ENCODE measurements at regions not wholly inside any gene's neighbourhood (a gene's known extent, or its start where the extent isn't known, plus 50 kb on each side); places are given as distances from the start of the nearest gene placed in this dataset.
"Not testable (repeated sequence)": the region's sequence is repeated elsewhere in the genome, so short reads cannot be mapped to it uniquely, and the experiment has no call there.

DNA sequence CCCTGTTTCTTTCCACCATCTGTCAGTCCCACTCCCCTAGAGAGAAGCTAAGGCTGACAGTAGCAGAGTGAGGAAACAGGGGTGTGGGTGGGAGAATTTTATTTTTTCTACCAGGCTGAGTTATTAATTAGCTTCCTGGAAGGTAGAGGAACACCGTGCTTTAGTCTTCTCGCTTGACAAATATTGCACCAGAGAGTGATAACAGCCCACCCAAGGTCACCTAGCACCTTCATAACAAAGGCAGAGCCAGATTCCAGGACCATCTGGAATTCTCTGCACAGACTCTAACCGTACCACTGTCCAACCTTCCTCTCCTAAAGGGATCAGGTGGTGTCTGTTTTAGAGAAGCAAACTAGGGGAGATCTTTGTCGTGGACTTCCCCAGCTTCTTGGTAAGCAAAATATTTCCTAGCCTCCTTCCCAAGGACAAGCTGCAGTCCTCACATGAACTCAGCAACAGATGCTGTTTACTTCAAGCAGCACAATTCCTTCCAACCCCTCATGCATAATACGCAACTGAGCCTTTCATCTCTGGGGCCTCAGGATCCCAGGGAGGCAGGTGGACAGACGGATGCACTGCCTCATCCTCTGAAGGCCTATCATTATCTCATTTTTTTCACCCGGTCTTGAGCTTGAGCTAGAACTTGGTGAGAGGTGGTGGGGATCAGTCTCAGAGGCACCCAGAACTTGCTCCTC, 308.7 kb upstream of the BRINP1 start:
- no peak for DNase-seq (ENCODE audit: low spot score)

DNA sequence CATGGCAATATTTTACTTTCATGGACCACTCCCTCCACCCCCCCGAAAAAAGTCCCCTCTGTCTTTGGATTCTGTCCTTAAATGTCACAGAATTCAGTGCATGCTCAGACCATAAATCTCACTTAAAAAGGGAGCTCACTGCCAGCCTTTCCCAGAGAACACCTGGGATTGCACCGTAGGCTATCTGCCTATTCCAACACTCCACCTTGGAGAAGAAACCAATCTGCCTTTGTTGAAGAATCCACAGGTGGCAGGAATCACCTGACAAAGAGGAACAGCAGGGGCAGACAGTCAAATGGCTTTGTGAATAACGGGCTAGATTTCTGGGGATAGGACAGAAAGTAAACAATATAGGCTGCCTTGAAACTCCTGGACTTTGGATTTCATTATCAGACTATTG, 306.7 kb upstream of the BRINP1 start:
- ATAC-seq, result no peak

More for the DNA sequence above, 308.7 kb upstream of the BRINP1 start:
- ATAC-seq, result no peak

DNA sequence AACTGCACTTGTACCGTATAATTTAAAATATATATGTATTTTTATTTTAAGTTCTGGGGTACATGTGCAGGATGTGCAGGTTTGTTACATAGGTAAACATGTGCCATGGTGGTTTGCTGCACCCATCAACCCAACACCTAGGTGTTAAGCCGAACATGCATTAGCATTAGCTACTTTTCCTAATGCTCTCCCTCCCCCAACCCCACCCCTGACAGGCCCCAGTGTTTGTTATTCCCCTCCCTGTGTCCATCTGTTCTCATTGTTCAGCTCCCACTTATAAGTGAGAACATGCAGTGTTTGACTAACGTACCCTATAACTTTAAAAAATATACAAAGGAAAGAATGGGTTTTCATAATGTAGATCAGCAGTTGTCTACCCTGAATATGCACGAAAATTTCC, 303.5 kb upstream of the BRINP1 start:
- ATAC-seq; DNase-seq (ENCODE audit: low spot score): not testable (repeated sequence)

More for the DNA sequence above, 306.7 kb upstream of the BRINP1 start:
- DNase-seq (ENCODE audit: low spot score), result no peak

- ATAC-seq (no peak), DNase-seq (ENCODE audit: low spot score) (no peak)
Measured at GRCh38 chr9:119667916-119668315, 298.7 kb upstream of the BRINP1 start.

DNA sequence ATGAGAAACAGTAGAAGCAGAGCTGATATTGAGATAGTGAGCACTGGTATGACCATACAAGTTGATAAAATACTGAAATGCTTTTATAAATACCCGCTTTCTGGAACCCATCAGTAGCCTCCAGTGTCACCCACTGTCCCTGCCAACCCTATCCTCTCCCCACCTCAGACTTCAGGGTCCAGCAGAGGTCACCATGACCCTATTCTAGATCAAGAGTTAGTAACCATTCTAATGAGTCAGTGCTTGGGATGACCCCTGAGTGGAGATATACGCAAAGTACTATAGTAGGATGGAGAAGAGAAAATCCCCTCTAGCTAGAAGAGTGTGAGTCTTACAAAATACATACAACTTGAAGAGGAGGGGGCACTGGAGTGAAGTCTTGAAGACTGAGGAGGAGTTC, 297.9 kb upstream of the BRINP1 start:
- ATAC-seq (no peak), DNase-seq (ENCODE audit: low spot score) (no peak)

DNA sequence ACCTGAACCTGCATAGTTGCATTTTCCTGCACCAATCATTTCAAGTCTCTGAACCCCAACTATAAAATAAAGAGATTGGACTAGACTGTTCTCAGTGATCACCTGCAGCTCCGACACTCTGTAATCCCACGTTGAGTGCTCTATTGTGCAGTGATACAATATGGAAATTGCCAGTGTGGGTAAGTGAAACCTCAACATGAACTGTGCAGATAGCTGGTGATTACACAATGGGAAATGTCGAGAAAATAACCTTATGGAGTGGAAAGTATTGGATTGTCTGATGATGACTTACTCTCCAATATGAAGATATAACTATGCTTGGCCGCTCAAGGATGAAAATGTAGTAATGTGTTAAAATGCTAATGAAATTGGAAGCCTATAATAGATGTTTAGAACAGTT, 293.1 kb upstream of the BRINP1 start:
- DNase-seq (ENCODE audit: low spot score), result no peak
- no peak for ATAC-seq

GRCh38 chr9:119652931-119653330, 283.7 kb upstream of the BRINP1 start:
- ATAC-seq (no peak), DNase-seq (ENCODE audit: low spot score) (no peak)

DNA sequence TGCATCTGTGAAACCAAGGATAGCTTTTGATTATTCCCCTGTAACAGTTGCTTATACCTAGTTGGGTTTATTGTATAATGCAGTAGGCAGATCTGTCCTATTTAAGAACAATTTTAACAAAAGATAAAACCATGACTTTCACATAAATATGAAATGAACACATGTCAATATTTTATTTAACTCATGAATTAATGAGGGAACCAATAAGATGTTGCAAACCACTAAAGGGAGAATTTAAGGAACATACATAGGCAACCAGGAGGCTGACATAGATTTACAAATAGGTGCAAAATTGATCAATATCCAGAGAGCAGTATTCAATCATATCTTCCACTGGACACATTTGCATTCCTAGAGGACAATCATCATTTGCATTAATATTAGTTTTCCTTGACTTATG, 280.0 kb upstream of the BRINP1 start:
- ATAC-seq, result no peak
- no peak for DNase-seq (ENCODE audit: low spot score)

DNA sequence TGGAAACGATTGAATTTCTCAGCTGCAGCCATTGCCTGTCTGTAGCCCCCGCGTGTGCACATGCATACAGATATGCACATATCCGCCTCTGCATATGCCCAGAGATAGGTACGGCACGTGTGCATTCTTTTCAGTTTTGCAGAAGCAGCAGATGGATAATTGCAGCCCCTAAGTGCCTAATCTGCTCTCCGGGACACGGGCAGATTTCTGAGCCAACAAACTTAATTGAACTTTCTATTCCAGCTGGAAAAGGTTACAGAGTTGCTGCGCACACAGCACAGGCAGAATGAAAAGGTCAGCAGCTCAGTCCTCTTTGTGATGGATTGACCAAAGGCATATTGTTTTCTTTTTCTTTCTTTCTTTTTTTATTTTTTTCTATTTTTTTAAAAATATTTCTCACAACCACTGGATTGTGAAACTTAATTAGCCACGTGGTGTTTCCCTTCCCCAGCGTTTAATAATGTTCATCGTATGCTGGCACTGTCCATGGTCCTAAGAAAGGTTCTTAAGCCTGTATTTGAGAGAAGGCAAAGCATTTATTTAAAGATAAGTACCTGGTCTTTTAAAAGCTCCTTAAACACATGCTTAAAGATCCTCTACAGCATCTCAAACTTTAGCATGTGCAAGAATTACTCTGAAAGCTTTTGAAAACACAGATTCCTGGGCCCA, 270.2 kb upstream of the BRINP1 start:
- no peak for DNase-seq (ENCODE audit: low spot score)
- no peak for ATAC-seq

DNA sequence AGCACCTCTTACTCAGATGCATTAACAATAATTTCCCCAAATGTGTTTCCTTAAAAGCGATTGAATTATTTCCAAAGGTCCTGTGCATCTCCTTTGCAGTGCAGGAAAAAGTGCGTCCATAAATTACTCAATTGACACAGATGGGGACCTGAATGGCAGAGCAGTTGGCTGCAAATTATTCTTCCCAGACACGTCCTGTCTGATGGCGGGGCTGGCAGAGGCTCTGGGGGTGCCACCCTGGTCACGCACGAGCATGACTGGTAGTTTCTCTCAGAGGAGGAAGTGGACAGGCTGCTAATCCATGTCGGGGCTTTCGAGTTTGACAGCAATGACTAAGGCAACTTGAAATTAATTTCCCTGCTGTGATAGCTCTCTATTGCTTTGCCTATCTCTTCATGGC, 264.8 kb upstream of the BRINP1 start:
- DNase-seq (ENCODE audit: low spot score) (no peak), ATAC-seq (no peak)

GRCh38 chr9:119611565-119611964, 242.3 kb upstream of the BRINP1 start:
- DNase-seq (ENCODE audit: low spot score) (peak; percentile 46), ATAC-seq (peak; percentile 82)

- no peak for ATAC-seq
- DNase-seq (ENCODE audit: low spot score), result no peak
Measured at GRCh38 chr9:119609277-119609971, 240.2 kb upstream of the BRINP1 start.

GRCh38 chr9:119601632-119602031, 232.4 kb upstream of the BRINP1 start:
- no peak for DNase-seq (ENCODE audit: low spot score)
- ATAC-seq, result no peak

DNA sequence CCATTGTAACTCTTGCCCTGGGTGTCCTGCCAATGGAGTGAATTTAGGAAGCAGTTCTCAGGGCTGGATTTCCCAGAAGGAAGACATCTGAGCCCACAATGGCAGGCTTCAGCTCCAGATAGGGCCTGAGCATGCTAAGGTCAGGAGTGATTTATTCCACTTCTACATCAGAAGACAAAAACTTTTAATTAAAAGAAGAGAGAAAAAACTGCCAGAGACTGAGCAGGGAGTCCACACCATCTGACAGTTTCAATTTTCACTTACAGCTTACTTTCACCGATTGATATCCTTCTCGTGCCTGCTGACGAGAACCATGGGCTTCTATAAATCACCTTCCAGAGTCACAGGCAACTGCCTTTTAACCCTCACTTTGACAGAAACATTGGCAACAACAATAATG, 228.3 kb upstream of the BRINP1 start:
- no peak for ATAC-seq
- DNase-seq (ENCODE audit: low spot score), result no peak

DNA sequence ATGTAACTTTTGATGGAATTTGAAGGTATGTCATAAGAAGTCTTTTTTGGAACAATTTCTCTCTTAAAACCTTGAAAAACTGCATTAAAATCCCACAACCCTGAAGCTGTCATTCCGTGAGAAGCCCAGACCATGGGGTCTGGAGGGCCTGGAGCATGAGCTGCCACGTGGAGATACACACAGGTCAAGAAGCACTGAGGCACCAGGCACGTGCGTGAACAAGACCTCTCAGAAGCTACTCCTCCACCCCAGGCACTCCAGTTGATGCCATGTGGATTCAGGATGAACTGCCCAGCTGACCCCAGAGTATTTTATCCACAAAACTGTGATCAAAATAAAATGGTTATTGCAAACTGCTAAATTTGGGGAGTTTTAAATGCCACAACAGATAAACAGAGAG, 227.5 kb upstream of the BRINP1 start:
- no peak for ATAC-seq
- no peak for DNase-seq (ENCODE audit: low spot score)

- DNase-seq (ENCODE audit: low spot score) (no peak), ATAC-seq (no peak)
Measured at GRCh38 chr9:119588874-119589744, 219.9 kb upstream of the BRINP1 start.

DNA sequence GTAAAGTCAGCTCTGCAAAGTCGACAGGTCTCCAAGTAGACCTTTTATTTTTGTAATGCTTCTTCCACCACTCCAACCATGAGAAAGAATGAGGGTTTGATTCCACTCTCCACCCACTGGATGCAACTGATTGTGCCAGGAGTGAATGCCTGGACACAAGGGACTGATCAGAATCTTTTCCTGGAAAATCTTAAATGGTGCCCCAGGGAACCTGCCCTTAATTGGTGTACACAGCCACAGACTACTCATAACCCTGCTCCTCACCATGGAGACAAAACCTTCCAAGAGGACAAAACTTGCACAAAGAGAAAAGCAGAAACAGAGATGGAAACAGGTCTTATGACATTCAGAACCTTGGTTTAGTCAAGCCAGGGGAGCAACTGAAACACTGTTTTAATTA, 208.6 kb upstream of the BRINP1 start:
- DNase-seq (ENCODE audit: low spot score) (no peak), ATAC-seq (no peak)

GRCh38 chr9:119559986-119560385, 190.8 kb upstream of the BRINP1 start:
- DNase-seq (ENCODE audit: low spot score) (no peak), ATAC-seq (no peak)

DNA sequence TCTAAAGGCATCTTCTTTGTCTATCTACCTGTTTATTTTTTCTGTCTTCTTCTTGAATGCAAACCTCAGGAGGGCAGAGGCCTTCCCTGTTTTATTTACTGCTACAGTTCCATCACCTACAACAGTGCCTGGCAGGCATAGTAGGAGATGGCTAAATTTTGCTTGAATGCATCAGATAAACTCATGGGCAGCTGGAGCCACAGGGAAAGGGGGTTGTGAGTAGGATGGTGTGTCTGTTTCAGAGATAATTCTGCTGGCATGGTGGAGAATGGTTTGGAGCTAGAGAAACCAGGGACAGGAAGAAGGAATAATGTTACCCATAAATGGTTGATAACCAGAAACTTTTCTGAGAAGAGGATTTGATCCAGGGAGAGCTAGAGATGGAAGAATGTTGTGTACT, 189.8 kb upstream of the BRINP1 start:
- no peak for ATAC-seq

DNA sequence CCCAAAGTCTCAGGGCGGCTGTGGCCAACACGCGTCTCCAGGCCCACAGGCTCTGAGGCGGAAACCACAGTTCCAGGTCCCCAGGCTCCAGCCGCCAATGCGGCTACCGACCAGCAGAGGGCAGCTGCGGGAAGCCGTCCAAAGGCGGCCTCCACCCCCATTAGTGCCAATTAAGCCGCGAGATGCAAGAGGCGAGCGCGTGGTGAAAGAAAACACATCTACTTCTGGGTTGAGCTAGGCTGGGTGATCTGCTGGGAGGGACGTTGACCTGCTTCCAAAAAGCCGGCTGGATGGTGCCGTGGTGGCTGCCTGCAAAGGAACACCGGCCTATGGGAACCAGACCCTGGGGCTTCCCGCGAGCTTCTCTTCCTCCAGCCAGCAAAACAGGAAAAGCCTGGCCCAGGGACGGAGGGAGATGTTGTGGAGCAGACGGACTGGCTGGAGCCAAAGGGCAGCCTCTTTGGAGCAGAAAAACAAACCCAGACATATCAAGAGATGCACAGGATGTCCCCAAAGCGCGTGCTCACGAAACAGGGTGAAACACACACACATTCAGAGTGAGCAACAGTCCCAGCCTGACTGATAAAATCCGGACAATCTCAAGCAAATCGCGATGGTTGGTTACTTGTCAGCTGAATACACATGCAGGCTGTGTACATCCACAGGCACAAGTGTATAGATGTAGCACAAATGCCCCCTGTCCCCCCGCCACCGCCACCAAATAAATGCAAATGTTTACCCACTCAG, 187.1 kb upstream of the BRINP1 start:
- peak; percentile 97 for ATAC-seq

More for the DNA sequence above, 189.8 kb upstream of the BRINP1 start:
- DNase-seq (ENCODE audit: low spot score), result no peak

More for the DNA sequence above, 187.1 kb upstream of the BRINP1 start:
- DNase-seq (ENCODE audit: low spot score), result peak; percentile 75
